ENCODE measurements at regions not wholly inside any gene's neighbourhood (a gene's known extent, or its start where the extent isn't known, plus 50 kb on each side); places are given as distances from the start of the nearest gene placed in this dataset.

DNA sequence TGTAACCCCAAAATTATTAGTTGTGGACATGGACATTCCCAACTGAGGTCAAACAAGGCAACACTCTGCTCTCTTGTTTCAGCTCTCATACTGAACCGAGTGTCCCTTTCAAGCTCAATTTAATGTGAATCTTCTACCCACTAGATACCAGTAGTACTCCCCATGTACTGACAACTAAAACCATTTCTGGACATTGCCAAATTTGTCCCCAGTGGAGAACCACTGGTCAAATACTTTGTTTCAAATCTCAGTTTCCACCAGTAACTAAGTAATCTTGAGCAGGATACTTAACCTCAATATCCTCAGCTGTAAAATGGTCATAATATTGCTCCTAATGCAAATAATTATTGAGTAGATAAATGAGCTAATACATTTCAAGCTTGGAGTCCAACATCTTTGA, 566.0 kb downstream of the ZIC1 start:
- TF ChIP-seq, protein P1, sequence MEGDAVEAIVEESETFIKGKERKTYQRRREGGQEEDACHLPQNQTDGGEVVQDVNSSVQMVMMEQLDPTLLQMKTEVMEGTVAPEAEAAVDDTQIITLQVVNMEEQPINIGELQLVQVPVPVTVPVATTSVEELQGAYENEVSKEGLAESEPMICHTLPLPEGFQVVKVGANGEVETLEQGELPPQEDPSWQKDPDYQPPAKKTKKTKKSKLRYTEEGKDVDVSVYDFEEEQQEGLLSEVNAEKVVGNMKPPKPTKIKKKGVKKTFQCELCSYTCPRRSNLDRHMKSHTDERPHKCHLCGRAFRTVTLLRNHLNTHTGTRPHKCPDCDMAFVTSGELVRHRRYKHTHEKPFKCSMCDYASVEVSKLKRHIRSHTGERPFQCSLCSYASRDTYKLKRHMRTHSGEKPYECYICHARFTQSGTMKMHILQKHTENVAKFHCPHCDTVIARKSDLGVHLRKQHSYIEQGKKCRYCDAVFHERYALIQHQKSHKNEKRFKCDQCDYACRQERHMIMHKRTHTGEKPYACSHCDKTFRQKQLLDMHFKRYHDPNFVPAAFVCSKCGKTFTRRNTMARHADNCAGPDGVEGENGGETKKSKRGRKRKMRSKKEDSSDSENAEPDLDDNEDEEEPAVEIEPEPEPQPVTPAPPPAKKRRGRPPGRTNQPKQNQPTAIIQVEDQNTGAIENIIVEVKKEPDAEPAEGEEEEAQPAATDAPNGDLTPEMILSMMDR (IDR thresholded peaks at IDR 0.05), result no peak
- TF ChIP-seq POLR2A (IDR thresholded peaks at IDR 0.05), result no peak
